ENCODE measurements at regions not wholly inside any gene's neighbourhood (a gene's known extent, or its start where the extent isn't known, plus 50 kb on each side); places are given as distances from the start of the nearest gene placed in this dataset.

DNA sequence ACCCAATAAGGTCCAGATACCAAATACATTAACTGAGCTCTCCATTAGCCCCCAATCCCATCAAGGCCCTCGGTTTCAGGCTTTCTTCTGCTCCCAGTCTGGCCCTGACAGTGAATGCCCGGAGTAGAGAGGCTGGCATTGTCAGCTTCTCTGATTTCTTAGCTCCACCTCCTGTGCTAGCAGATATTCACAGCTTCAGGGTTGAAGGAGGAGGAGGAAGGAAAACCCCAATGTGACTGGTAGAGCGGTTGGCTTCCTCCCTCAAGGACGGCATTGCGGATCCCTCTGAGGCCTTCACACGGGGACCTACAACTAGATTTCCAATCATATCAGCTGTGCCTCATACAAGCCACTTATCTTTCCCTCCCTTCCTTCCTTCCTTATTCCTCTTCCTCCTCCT is 164.1 kb upstream of the SYNDIG1 start:
- Histone ChIP-seq H3K36me3 (no peaks in the 10 kb centered on the region), H3K9me3 (no peaks in the 10 kb centered on the region), H3K4me1 (ENCODE audit: control insufficient read depth in 1 of 2, low read depth in 2 of 2) (no peaks in the 10 kb centered on the region), H3K27me3 (replicated peaks; ENCODE audit: insufficient read depth) (no peaks in the 10 kb centered on the region), H3K4me3 (no peak overlapping the region), H3K27ac (no peak overlapping the region)
- TF ChIP-seq, protein P1, sequence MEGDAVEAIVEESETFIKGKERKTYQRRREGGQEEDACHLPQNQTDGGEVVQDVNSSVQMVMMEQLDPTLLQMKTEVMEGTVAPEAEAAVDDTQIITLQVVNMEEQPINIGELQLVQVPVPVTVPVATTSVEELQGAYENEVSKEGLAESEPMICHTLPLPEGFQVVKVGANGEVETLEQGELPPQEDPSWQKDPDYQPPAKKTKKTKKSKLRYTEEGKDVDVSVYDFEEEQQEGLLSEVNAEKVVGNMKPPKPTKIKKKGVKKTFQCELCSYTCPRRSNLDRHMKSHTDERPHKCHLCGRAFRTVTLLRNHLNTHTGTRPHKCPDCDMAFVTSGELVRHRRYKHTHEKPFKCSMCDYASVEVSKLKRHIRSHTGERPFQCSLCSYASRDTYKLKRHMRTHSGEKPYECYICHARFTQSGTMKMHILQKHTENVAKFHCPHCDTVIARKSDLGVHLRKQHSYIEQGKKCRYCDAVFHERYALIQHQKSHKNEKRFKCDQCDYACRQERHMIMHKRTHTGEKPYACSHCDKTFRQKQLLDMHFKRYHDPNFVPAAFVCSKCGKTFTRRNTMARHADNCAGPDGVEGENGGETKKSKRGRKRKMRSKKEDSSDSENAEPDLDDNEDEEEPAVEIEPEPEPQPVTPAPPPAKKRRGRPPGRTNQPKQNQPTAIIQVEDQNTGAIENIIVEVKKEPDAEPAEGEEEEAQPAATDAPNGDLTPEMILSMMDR (IDR thresholded peaks at IDR 0.05), result no peak
- no peak for DNase-seq (ENCODE audit: low spot score)
- ATAC-seq (ENCODE audit: insufficient number of reproducible peaks, low FRiP score, low read depth), result no peak

DNA sequence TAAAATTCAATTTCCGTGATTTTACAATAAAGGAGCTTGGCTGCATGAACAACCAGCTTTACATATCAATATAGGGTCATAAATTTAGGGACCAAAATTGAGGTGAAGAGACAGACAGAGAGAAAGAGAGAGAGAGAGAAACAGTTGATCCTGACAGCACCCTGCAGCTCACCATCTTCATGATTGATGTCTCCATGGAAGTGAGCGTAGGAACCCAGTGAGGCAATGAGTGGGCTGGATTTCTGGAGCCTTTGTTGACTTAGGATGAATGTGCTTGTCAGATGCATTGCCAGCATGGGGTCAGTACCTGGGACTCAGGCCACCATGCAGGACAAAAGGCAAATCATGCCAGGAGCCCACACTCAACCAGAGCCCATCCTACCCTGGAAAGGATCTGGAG is 165.1 kb upstream of the SYNDIG1 start:
- TF ChIP-seq, protein P1 (IDR thresholded peaks at IDR 0.05), result no peak
- Histone ChIP-seq H3K4me1 (ENCODE audit: control insufficient read depth in 1 of 2, low read depth in 2 of 2) (no peaks in the 10 kb centered on the region), H3K27me3 (replicated peaks; ENCODE audit: insufficient read depth) (no peaks in the 10 kb centered on the region), H3K36me3 (no peaks in the 10 kb centered on the region), H3K4me3 (no peak overlapping the region), H3K27ac (no peak overlapping the region), H3K9me3 (no peaks in the 10 kb centered on the region)
- ATAC-seq (ENCODE audit: insufficient number of reproducible peaks, low FRiP score, low read depth) (no peak), DNase-seq (ENCODE audit: low spot score) (no peak)

DNA sequence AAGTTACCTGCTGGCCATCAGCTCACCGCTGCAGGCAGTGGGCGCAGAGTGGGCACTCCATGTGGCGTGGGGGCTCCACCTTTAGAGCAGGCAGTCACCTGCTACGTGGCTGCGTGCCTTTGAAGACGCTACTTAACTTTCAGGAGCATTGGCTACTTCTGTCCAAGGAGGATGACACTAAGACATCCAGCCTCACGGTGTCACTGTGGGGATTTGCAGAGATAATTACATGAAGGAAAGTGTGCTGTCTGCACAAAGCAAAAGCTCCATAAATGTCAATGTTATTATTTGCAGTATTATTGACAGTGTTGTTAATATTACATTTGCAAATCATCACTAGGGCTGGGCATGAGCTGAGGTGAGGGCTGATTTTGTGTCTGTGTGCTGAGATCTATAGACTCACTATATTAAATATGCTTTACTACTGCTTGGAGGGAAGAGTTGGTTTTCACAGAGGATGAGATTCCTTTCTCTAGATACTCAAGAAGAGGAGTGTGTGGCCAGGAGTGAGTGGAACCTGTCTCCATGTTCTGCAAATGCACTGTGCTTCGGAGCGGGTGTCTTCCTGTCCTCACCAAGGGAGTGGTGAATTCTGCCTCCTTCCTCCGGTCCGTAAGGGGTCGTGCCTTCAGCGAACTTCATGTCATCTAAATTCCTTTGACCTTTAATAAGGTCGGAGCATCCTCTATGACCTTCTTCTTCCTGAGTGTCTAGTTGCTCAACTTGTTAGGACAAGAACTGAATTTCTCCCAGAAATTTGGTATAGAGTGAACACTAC is 165.8 kb upstream of the SYNDIG1 start:
- peak; percentile 25 for ATAC-seq (ENCODE audit: insufficient number of reproducible peaks, low FRiP score, low read depth)
- Histone ChIP-seq H3K27ac (no peak overlapping the region), H3K9me3 (no peaks in the 10 kb centered on the region), H3K4me3 (no peak overlapping the region), H3K27me3 (replicated peaks; ENCODE audit: insufficient read depth) (no peaks in the 10 kb centered on the region), H3K4me1 (ENCODE audit: control insufficient read depth in 1 of 2, low read depth in 2 of 2) (no peaks in the 10 kb centered on the region), H3K36me3 (no peaks in the 10 kb centered on the region)
- TF ChIP-seq, protein P1 (IDR thresholded peaks at IDR 0.05), result no peak
- no peak for DNase-seq (ENCODE audit: low spot score)

DNA sequence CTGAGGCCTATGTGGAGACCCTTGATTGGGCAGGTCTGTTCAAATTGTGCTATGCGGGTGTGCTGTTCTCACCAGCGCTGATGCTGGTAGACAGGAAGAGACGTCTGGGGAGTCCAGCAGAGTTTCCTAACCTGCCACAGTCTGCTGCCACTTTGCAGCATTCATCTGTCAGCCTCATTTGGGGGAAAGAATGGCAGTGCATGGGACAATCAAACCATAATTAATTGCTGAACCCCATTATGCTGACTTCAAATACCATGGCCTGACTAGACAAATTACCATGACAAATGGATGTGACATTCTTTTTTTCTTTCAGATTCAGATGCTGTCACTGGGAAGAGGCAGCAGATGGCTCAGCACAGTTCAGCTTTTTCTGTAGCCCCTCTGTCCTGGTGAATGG is 171.4 kb upstream of the SYNDIG1 start:
- no peaks in the 10 kb centered on the region for H3K36me3 ChIP-seq
- TF ChIP-seq, protein P1 (IDR thresholded peaks at IDR 0.05), result no peak
- H3K9me3 ChIP-seq, result no peaks in the 10 kb centered on the region
- ATAC-seq (ENCODE audit: insufficient number of reproducible peaks, low FRiP score, low read depth), result no peak
- DNase-seq (ENCODE audit: low spot score), result no peak
- no peak overlapping the region for H3K4me3 ChIP-seq
- no peaks in the 10 kb centered on the region for H3K4me1 ChIP-seq (ENCODE audit: control insufficient read depth in 1 of 2, low read depth in 2 of 2)
- no peak overlapping the region for H3K27ac ChIP-seq
- no peaks in the 10 kb centered on the region for H3K27me3 ChIP-seq (replicated peaks; ENCODE audit: insufficient read depth)

DNA sequence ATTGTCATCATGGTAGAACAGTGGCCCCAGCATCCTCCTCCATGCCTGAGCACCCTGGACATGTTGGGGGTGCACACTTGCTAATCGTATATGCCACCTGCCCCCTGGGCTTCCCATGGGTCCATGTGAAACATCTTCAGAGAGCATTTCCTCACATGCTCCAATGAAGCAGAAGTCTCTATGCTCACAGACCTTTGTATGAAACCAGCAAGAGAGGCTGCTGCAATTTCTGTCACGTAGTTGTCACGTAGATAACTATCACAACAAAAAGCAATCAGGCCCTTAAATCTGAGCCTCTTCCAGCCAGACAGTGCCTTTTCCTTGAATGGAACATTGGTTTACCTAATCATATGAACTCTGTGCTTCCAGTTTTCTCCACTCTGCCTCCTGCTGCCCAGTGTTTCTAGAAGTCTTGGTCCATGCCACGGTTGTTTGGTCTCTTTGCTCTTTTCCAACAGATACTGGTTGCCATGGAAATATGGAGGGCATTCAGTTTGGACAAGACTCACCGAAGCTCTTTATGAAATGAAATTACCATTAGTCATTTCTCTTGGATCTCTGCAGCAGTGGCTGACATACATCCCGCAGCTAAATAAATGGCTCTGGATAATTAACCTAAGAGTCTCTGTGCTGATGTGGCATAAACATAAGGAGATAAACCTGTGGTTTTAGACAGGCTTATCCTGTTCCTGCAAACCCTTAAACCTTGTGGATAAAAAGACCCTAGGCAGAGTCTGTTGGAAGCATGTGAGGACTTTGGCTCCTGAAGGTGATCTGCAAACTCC is 172.8 kb upstream of the SYNDIG1 start:
- no peaks in the 10 kb centered on the region for H3K9me3 ChIP-seq
- no peaks in the 10 kb centered on the region for H3K36me3 ChIP-seq
- TF ChIP-seq, protein P1 (IDR thresholded peaks at IDR 0.05), result no peak
- DNase-seq (ENCODE audit: low spot score), result no peak
- no peak overlapping the region for H3K27ac ChIP-seq
- H3K4me3 ChIP-seq, result no peak overlapping the region
- H3K27me3 ChIP-seq (replicated peaks; ENCODE audit: insufficient read depth), result no peaks in the 10 kb centered on the region
- ATAC-seq (ENCODE audit: insufficient number of reproducible peaks, low FRiP score, low read depth), result no peak
- H3K4me1 ChIP-seq (ENCODE audit: control insufficient read depth in 1 of 2, low read depth in 2 of 2), result no peaks in the 10 kb centered on the region
